HG02943 (cell line): ENCODE measurements at regions not wholly inside any gene's neighbourhood (a gene's known extent, or its start where the extent isn't known, plus 50 kb on each side); places are given as distances from the start of the nearest gene placed in this dataset.

Experiments used
- ATAC-seq: cut with Tn5 transposase; IDR thresholded peaks from one replicate; pipeline ENCODE4 v1.9.1; 2021; ENCODE audit warnings: mild to moderate bottlenecking, low read depth, moderate library complexity; ENCODE audit not compliant: unreplicated experiment

GRCh38 chr22:48100685-48101417 lies 1338.4 kb downstream of the TBC1D22A start:
- ATAC-seq, result no peak

- no peak for ATAC-seq
These were observed 1337.2 kb downstream of the TBC1D22A start for GRCh38 chr22:48099671-48100070.

GRCh38 chr22:48099251-48099650 lies 1336.8 kb downstream of the TBC1D22A start:
- ATAC-seq, result no peak

GRCh38 chr22:48098921-48099245 lies 1336.4 kb downstream of the TBC1D22A start:
- peak; percentile 8 for ATAC-seq

- ATAC-seq, result peak; percentile 89
These were observed 1335.9 kb downstream of the TBC1D22A start for GRCh38 chr22:48098243-48098920.

GRCh38 chr22:48097723-48098122 lies 1335.3 kb downstream of the TBC1D22A start:
- peak; percentile 23 for ATAC-seq

GRCh38 chr22:48096851-48097665 lies 1334.6 kb downstream of the TBC1D22A start:
- no peak for ATAC-seq

GRCh38 chr22:48096411-48096810 lies 1334.0 kb downstream of the TBC1D22A start:
- no peak for ATAC-seq

- no peak for ATAC-seq
These were observed 1331.5 kb downstream of the TBC1D22A start for GRCh38 chr22:48093981-48094380.

- no peak for ATAC-seq
These were observed 1330.4 kb downstream of the TBC1D22A start for GRCh38 chr22:48092866-48093265.

- ATAC-seq, result no peak
These were observed 1329.3 kb downstream of the TBC1D22A start for GRCh38 chr22:48091656-48092223.

GRCh38 chr22:48091060-48091650 lies 1328.7 kb downstream of the TBC1D22A start:
- no peak for ATAC-seq

GRCh38 chr22:48090332-48090672 lies 1327.9 kb downstream of the TBC1D22A start:
- no peak for ATAC-seq

- ATAC-seq, result no peak
These were observed 1327.3 kb downstream of the TBC1D22A start for GRCh38 chr22:48089601-48090331.

GRCh38 chr22:48088926-48089536 lies 1326.6 kb downstream of the TBC1D22A start:
- ATAC-seq, result no peak

GRCh38 chr22:48088251-48088650 lies 1325.8 kb downstream of the TBC1D22A start:
- ATAC-seq, result no peak

GRCh38 chr22:48085901-48086645 lies 1323.6 kb downstream of the TBC1D22A start:
- ATAC-seq, result no peak

GRCh38 chr22:48084729-48085050 lies 1322.2 kb downstream of the TBC1D22A start:
- no peak for ATAC-seq

- ATAC-seq, result no peak
These were observed 1321.7 kb downstream of the TBC1D22A start for GRCh38 chr22:48084041-48084728.
